SK-N-SH treated with all-trans-retinoic acid at 6 μM for 48 hours (cell line): ENCODE measurements at regions not wholly inside any gene's neighbourhood (a gene's known extent, or its start where the extent isn't known, plus 50 kb on each side); places are given as distances from the start of the nearest gene placed in this dataset.

Source experiments
- ATAC-seq: fragments of 200-7000 bp; cut with Tn5 transposase; 3 replicates; pipeline ENCODE4 v1.9.1; 2020; ENCODE audit warnings: mild to moderate bottlenecking, moderate library complexity
- ARNTL ChIP-seq: fragments of 450-650 bp; formaldehyde crosslinking; IDR thresholded peaks from 2 replicates; pipeline ENCODE4 v1.5.0; 2020; ENCODE audit warnings: low read depth, mild to moderate bottlenecking, moderate library complexity, borderline replicate concordance
- BACH2 ChIP-seq: fragments of 250-450 bp; sonication (Bioruptor Pico); IDR thresholded peaks from 2 replicates; pipeline ENCODE4 v1.9.0; 2021; ENCODE audit warnings: mild to moderate bottlenecking, borderline replicate concordance
- CREB5 ChIP-seq: fragments of 250-450 bp; sonication (Bioruptor Pico); IDR thresholded peaks from 2 replicates; pipeline ENCODE4 v1.5.1; 2020; ENCODE audit warnings: low read depth, mild to moderate bottlenecking, moderate library complexity
- CSDC2 ChIP-seq: fragments of 250-450 bp; sonication (Bioruptor Pico); IDR thresholded peaks from 2 replicates; pipeline ENCODE4 v1.5.0; 2020; ENCODE audit warnings: mild to moderate bottlenecking, moderate library complexity
- CSRNP3 ChIP-seq: fragments of 250-450 bp; sonication (Bioruptor Pico); IDR thresholded peaks from 2 replicates; pipeline ENCODE4 v1.5.1; 2021; ENCODE audit warnings: mild to moderate bottlenecking, moderate library complexity
- GLIS3 ChIP-seq: fragments of 250-450 bp; sonication (Bioruptor Pico); IDR thresholded peaks from 2 replicates; pipeline ENCODE4 v1.5.0; 2020; ENCODE audit warnings: mild to moderate bottlenecking, moderate library complexity
- ISL1 ChIP-seq: fragments of 250-450 bp; sonication (Bioruptor Pico); IDR thresholded peaks from 2 replicates; pipeline ENCODE4 v2.1.2; 2022; ENCODE audit warnings: mild to moderate bottlenecking, moderate library complexity
- OSR1 ChIP-seq: fragments of 250-450 bp; sonication (Bioruptor Pico); IDR thresholded peaks from 2 replicates; pipeline ENCODE4 v1.8.0; 2022; ENCODE audit warnings: moderate library complexity, mild to moderate bottlenecking, inconsistent platforms
- PATZ1 ChIP-seq: fragments of 250-450 bp; sonication (Bioruptor Pico); IDR thresholded peaks from 2 replicates; pipeline ENCODE4 v1.8.0; 2020; ENCODE audit warnings: mild to moderate bottlenecking, moderate library complexity, borderline replicate concordance
- POU6F1 ChIP-seq: fragments of 250-450 bp; sonication (Bioruptor Pico); IDR thresholded peaks from 2 replicates; pipeline ENCODE4 v1.8.0; 2021; ENCODE audit warnings: low read depth, mild to moderate bottlenecking, moderate library complexity, borderline replicate concordance
- PPARA ChIP-seq: fragments of 250-450 bp; sonication (Bioruptor Pico); IDR thresholded peaks from 2 replicates; pipeline ENCODE4 v1.5.0; 2020; ENCODE audit warnings: mild to moderate bottlenecking, borderline replicate concordance
- SNAI2 ChIP-seq: fragments of 250-450 bp; sonication (Bioruptor Pico); IDR thresholded peaks from 2 replicates; pipeline ENCODE4 v1.5.0; 2020; ENCODE audit warnings: mild to moderate bottlenecking, moderate library complexity
- TCF4 ChIP-seq: fragments of 250-450 bp; sonication (Bioruptor Pico); IDR thresholded peaks from 2 replicates; pipeline ENCODE4 v1.8.0; 2021; ENCODE audit warnings: mild to moderate bottlenecking, moderate library complexity, borderline replicate concordance
- TOX ChIP-seq: fragments of 250-450 bp; sonication (Bioruptor Pico); IDR thresholded peaks from 2 replicates; pipeline ENCODE4 v1.8.0; 2021; ENCODE audit warnings: mild to moderate bottlenecking, moderate library complexity, borderline replicate concordance
- TSHZ2 ChIP-seq: fragments of 250-450 bp; sonication (Bioruptor Pico); IDR thresholded peaks from 2 replicates; pipeline ENCODE4 v1.5.0; 2020; ENCODE audit warnings: mild to moderate bottlenecking, moderate library complexity
- ZC3H10 ChIP-seq: fragments of 250-450 bp; sonication (Bioruptor Pico); IDR thresholded peaks from 2 replicates; pipeline ENCODE4 v1.5.1; 2021; ENCODE audit warnings: mild to moderate bottlenecking, moderate library complexity
- ZFP3 ChIP-seq: fragments of 250-450 bp; sonication (Bioruptor Pico); IDR thresholded peaks from 2 replicates; pipeline ENCODE4 v1.5.0; 2020; ENCODE audit warnings: mild to moderate bottlenecking, moderate library complexity
- ZFP30 ChIP-seq: fragments of 450-650 bp; formaldehyde crosslinking; IDR thresholded peaks from 2 replicates; pipeline ENCODE4 v1.5.0; 2022; ENCODE audit warnings: mild to moderate bottlenecking, moderate library complexity
- ZNF565 ChIP-seq: fragments of 450-650 bp; formaldehyde crosslinking; conservative IDR thresholded peaks from 2 replicates; pipeline ENCODE4 v1.5.0; 2020; ENCODE audit warnings: low read depth, mild to moderate bottlenecking, moderate library complexity
- ZNF70 ChIP-seq: fragments of 450-650 bp; formaldehyde crosslinking; IDR thresholded peaks from 2 replicates; pipeline ENCODE4 v1.5.0; 2020; ENCODE audit warnings: mild to moderate bottlenecking, moderate library complexity
- ZNF8 ChIP-seq: fragments of 450-650 bp; formaldehyde crosslinking; IDR thresholded peaks from 2 replicates; pipeline ENCODE4 v1.5.0; 2020; ENCODE audit warnings: mild to moderate bottlenecking, moderate library complexity

- no peak for TF ChIP-seq CREB5
- ATAC-seq, result no peak
These were observed 1784.4 kb downstream of the SUCLG1 start for GRCh38 chr2:82674652-82675051.

- no peak for ATAC-seq
- no peak for TF ChIP-seq CSDC2 (CRISPR knock-in tag)
- no peak for TF ChIP-seq CSRNP3 (CRISPR knock-in tag)
- TF ChIP-seq OSR1 (CRISPR knock-in tag), result no peak
- TF ChIP-seq TSHZ2 (CRISPR knock-in tag), result no peak
- TF ChIP-seq POU6F1, result no peak
- TF ChIP-seq SNAI2 (CRISPR knock-in tag), result no peak
- TF ChIP-seq GLIS3 (CRISPR knock-in tag), result no peak
- TF ChIP-seq ZNF565, result no peak
- no peak for TF ChIP-seq TCF4
- no peak for TF ChIP-seq ZFP3
- no peak for TF ChIP-seq PPARA (CRISPR knock-in tag)
- TF ChIP-seq ISL1 (CRISPR knock-in tag), result no peak
- TF ChIP-seq PATZ1 (CRISPR knock-in tag), result no peak
- TF ChIP-seq ZC3H10, result no peak
- no peak for TF ChIP-seq ARNTL (CRISPR knock-in tag)
These were observed 1791.6 kb downstream of the SUCLG1 start for GRCh38 chr2:82667491-82667890.

GRCh38 chr2:82665691-82666090 is 1793.4 kb downstream of the SUCLG1 start:
- TF ChIP-seq PATZ1 (CRISPR knock-in tag), result no peak
- TF ChIP-seq TCF4, result no peak
- no peak for TF ChIP-seq ZC3H10
- no peak for TF ChIP-seq TOX (CRISPR knock-in tag)
- TF ChIP-seq BACH2, result no peak
- no peak for ATAC-seq

- no peak for ATAC-seq
- no peak for TF ChIP-seq CSDC2 (CRISPR knock-in tag)
- TF ChIP-seq ISL1 (CRISPR knock-in tag), result no peak
- no peak for TF ChIP-seq BACH2
- TF ChIP-seq TOX (CRISPR knock-in tag), result no peak
- no peak for TF ChIP-seq ZC3H10
- TF ChIP-seq ZNF70, result no peak
- TF ChIP-seq OSR1 (CRISPR knock-in tag), result no peak
- no peak for TF ChIP-seq ZFP30 (CRISPR knock-in tag)
- no peak for TF ChIP-seq CSRNP3 (CRISPR knock-in tag)
- no peak for TF ChIP-seq ZNF8 (CRISPR knock-in tag)
- TF ChIP-seq PATZ1 (CRISPR knock-in tag), result no peak
These were observed 1802.0 kb downstream of the SUCLG1 start for GRCh38 chr2:82657106-82657505.
